Fibroblast of the aortic adventitia (primary cell): ENCODE measurements at regions not wholly inside any gene's neighbourhood (a gene's known extent, or its start where the extent isn't known, plus 50 kb on each side); places are given as distances from the start of the nearest gene placed in this dataset.
"Not testable (repeated sequence)": the region's sequence is repeated elsewhere in the genome, so short reads cannot be mapped to it uniquely, and the experiment has no call there.

Experiments used
- DNase-seq: peaks from one replicate; pipeline ENCODE4 v3.0.0-alpha.2; 2010; ENCODE audit warnings: low read depth
- H3K4me3 ChIP-seq: 2 replicates; pipeline ENCODE4 v1.5.1; 2011; ENCODE audit warnings: low read depth, mild to moderate bottlenecking, control low read depth, low read length, moderate library complexity
- TF ChIP-seq, protein P1 (sequence below): IDR thresholded peaks from 2 replicates; pipeline ENCODE4 v1.5.1; 2011; ENCODE audit warnings: mild to moderate bottlenecking, low read length, control low read depth, inconsistent platforms; ENCODE audit not compliant: insufficient read depth

DNA sequence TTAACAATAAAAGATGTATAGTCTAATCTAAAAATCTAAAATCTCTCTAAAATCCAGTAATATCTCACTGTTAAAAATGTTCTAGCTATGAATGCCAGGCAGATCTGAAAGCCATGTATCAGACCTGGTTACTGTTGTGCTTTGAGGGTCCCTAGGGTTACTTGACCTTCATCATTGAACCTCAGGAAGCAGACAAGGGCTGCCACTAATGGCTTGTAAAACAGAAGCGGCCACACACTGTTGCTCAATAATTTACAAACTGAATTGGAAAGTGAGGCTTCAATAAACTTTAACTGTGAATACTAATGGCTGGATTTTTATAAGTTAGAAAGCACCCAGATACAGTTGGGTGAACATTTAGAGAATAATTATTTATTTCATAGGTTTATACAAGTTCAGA is 198.0 kb upstream of the RPS23 start:
- DNase-seq = no peak
- TF ChIP-seq, protein P1, sequence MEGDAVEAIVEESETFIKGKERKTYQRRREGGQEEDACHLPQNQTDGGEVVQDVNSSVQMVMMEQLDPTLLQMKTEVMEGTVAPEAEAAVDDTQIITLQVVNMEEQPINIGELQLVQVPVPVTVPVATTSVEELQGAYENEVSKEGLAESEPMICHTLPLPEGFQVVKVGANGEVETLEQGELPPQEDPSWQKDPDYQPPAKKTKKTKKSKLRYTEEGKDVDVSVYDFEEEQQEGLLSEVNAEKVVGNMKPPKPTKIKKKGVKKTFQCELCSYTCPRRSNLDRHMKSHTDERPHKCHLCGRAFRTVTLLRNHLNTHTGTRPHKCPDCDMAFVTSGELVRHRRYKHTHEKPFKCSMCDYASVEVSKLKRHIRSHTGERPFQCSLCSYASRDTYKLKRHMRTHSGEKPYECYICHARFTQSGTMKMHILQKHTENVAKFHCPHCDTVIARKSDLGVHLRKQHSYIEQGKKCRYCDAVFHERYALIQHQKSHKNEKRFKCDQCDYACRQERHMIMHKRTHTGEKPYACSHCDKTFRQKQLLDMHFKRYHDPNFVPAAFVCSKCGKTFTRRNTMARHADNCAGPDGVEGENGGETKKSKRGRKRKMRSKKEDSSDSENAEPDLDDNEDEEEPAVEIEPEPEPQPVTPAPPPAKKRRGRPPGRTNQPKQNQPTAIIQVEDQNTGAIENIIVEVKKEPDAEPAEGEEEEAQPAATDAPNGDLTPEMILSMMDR = no peak

DNA sequence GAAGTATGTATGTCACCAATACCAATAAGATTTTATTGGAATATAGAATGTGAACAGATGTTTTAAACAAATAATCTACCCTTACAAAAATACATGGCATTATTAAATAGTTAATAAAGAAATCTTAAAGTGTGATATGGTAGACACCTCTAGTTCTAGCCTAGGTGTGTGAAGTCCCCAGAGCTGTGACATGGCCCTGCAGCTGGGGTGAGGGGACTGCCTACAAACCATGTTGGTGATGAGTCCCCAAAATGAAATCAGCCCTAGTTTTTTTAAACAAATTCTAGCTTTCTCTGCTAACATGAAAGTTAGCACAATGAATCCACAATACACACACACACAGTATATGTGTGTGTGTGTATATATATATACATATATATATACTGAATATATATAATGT is 195.1 kb upstream of the RPS23 start:
- TF ChIP-seq, protein P1 = no peak

More for the DNA sequence above, 198.0 kb upstream of the RPS23 start:
- no peak overlapping the region for H3K4me3 ChIP-seq

DNA sequence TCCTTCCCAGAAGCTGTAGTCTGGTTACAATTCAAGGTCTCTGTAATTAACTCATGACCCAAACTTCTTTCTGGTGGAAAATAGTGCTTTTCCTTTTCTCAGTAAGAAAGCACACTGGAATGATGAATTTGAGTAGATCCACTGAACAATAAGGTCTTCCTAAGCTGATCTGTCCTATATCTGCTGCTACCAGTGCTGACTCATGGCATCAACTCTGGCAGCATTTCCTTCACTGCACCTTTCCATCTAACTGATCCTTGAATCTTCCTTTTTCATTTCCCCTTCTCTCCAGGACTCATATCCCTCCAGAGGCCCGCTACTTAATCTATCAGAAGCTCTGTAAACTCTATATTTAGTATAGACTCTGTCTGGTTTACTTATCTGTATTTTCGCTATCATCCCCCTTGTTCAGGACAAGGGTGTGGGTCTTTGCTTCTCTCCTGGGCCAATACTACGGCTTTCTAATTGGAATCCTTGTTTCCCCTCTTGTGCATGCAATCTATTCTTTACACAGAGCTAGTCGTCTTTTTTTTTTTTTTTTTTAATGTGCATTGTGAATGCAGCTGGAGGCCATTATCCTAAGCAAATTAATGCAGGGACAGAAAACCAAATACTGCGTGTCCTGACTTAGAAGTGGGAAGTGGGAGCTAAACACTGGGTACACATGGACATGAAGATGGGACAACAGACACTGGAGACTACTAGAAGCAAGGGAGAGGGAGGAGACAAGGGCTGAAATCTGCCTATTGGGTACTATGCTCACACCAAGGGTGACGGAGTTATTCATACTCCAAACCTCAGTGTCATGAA is 192.2 kb upstream of the RPS23 start:
- H3K4me3 ChIP-seq = no peak overlapping the region
- DNase-seq = peak; percentile 11
- TF ChIP-seq, protein P1 = no peak

More for the DNA sequence above, 195.1 kb upstream of the RPS23 start:
- no peak for DNase-seq
- no peak overlapping the region for H3K4me3 ChIP-seq

DNA sequence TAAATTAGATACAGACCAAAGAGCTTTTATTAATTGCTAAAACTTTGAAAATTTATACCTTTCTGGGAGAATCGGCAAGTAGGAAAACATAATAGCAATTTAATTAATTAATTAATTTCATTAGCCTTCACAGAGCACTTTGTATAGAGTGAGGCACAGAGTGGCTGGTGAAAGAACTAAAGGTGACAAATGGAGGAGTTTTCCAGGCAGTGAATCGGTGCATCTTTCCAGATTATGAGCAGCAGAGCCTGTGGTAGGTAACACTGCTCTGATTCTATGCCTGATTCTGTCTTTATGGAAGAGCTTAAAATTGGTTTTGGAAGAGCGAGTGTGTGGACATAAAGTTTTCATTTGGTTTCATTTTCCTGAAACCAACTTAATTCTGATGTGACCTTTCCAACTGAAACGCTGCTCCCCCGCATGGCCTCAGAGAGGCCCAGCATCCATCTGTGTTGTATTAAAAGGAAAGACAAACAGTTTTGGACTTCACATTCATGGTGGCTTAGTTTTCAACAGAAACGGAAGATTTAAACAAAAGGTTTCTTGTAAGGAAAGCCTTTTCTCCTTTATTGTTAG is 188.9 kb upstream of the RPS23 start:
- peak; percentile 77 for DNase-seq
- H3K4me3 ChIP-seq = peak overlapping the region; percentile 45
- TF ChIP-seq, protein P1 = peak; percentile 63

GRCh38 chr5:82465235-82465634 is 187.1 kb upstream of the RPS23 start:
- TF ChIP-seq, protein P1 = no peak
- DNase-seq = peak; percentile 11
- no peak overlapping the region for H3K4me3 ChIP-seq

DNA sequence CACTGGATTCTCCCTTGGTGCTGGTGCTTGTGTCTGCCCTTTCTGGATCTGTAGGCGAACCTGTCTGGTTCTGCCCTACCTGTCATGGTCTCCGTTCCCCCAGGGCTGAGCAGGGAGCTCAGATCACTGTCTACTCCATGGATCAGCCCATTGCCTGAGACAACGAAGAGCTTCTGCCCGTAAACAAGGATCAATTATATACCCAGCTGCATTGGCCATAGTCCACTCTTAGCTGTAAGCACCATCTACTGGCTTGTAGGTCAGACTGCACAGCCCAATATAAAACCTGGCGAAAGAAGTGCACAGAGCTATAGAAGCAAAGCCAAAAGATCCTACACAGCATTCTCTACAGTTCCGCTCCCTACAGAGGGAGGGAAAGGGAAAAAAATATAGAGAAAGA is 181.5 kb upstream of the RPS23 start:
- no peak overlapping the region for H3K4me3 ChIP-seq
- no peak for DNase-seq
- TF ChIP-seq, protein P1 = no peak

- H3K4me3 ChIP-seq, DNase-seq: not testable (repeated sequence)
These were observed 177.2 kb upstream of the RPS23 start for GRCh38 chr5:82455317-82455716.
